ENCODE measurements at regions not wholly inside any gene's neighbourhood (a gene's known extent, or its start where the extent isn't known, plus 50 kb on each side); places are given as distances from the start of the nearest gene placed in this dataset.

- no peak for TF ChIP-seq CTCF (conservative IDR thresholded peaks at IDR 0.05 in 1 of 2, IDR thresholded peaks at IDR 0.05 in 1 of 2; ENCODE audit: low read depth in 1 of 2, low read length in 2 of 2)
- no peak for TF ChIP-seq EZH2 (IDR thresholded peaks at IDR 0.05; ENCODE audit: low read length, missing control alignments)
Observed at GRCh38 chr7:45331563-45331962, 174.0 kb downstream of the RAMP3 start.

Measured in fibroblast of lung (primary cell).